GM18909 (cell line): ENCODE measurements at regions not wholly inside any gene's neighbourhood (a gene's known extent, or its start where the extent isn't known, plus 50 kb on each side); places are given as distances from the start of the nearest gene placed in this dataset.

ENCODE experiments used
- ATAC-seq: cut with Tn5 transposase; IDR thresholded peaks from one replicate; pipeline ENCODE4 v1.9.1; 2021; ENCODE audit warnings: mild to moderate bottlenecking; ENCODE audit not compliant: unreplicated experiment, poor library complexity

- no peak for ATAC-seq
Observed at GRCh38 chr1:68551459-68551858, 54.6 kb upstream of the DEPDC1 start.

- no peak for ATAC-seq
Observed at GRCh38 chr1:68558321-68559026, 61.6 kb upstream of the DEPDC1 start.

GRCh38 chr1:68565923-68566322 lies 69.0 kb upstream of the DEPDC1 start:
- ATAC-seq, result no peak

GRCh38 chr1:68570871-68571270 lies 74.0 kb upstream of the DEPDC1 start:
- no peak for ATAC-seq

- ATAC-seq, result no peak
Observed at GRCh38 chr1:68571454-68572235, 74.8 kb upstream of the DEPDC1 start.

- no peak for ATAC-seq
Observed at GRCh38 chr1:68585351-68585750, 88.5 kb upstream of the DEPDC1 start.

GRCh38 chr1:68586766-68587165 lies 89.9 kb upstream of the DEPDC1 start:
- no peak for ATAC-seq

- ATAC-seq, result no peak
Observed at GRCh38 chr1:68588304-68588703, 91.4 kb upstream of the DEPDC1 start.

- ATAC-seq, result no peak
Observed at GRCh38 chr1:68590473-68590872, 93.6 kb upstream of the DEPDC1 start.

GRCh38 chr1:68594851-68595250 lies 98.0 kb upstream of the DEPDC1 start:
- ATAC-seq, result no peak

GRCh38 chr1:68600049-68600661 lies 103.3 kb upstream of the DEPDC1 start:
- ATAC-seq, result no peak

GRCh38 chr1:68608289-68608688 lies 111.4 kb upstream of the DEPDC1 start:
- ATAC-seq, result no peak

- no peak for ATAC-seq
Observed at GRCh38 chr1:68615312-68615711, 118.4 kb upstream of the DEPDC1 start.

GRCh38 chr1:68617942-68618341 lies 121.1 kb upstream of the DEPDC1 start:
- ATAC-seq, result no peak

- no peak for ATAC-seq
Observed at GRCh38 chr1:68620571-68620970, 123.7 kb upstream of the DEPDC1 start.

GRCh38 chr1:68623700-68624099 lies 126.8 kb upstream of the DEPDC1 start:
- ATAC-seq, result no peak

GRCh38 chr1:68624233-68624632 lies 127.4 kb upstream of the DEPDC1 start:
- ATAC-seq, result no peak

- no peak for ATAC-seq
Observed at GRCh38 chr1:68625624-68626023, 128.7 kb upstream of the DEPDC1 start.

- ATAC-seq, result no peak
Observed at GRCh38 chr1:68633141-68633919, 136.4 kb upstream of the DEPDC1 start.

GRCh38 chr1:68644504-68644903 lies 147.6 kb upstream of the DEPDC1 start:
- no peak for ATAC-seq

GRCh38 chr1:68651115-68651514 lies 154.2 kb upstream of the DEPDC1 start:
- no peak for ATAC-seq
